Brain pericyte (primary cell): ENCODE measurements at regions not wholly inside any gene's neighbourhood (a gene's known extent, or its start where the extent isn't known, plus 50 kb on each side); places are given as distances from the start of the nearest gene placed in this dataset.
"Not testable (repeated sequence)": the region's sequence is repeated elsewhere in the genome, so short reads cannot be mapped to it uniquely, and the experiment has no call there.

Experiments
- DNase-seq: peaks from one replicate; pipeline ENCODE4 v3.0.0-alpha.2; 2012; ENCODE audit warnings: low read depth, low spot score

- DNase-seq, result no peak
These were observed 174.5 kb upstream of the TSC22D1 start for GRCh38 chr13:44750630-44751029.

GRCh38 chr13:44749906-44750305, 173.8 kb upstream of the TSC22D1 start:
- no peak for DNase-seq

- no peak for DNase-seq
These were observed 172.3 kb upstream of the TSC22D1 start for GRCh38 chr13:44748439-44748838.

- no peak for DNase-seq
These were observed 171.0 kb upstream of the TSC22D1 start for GRCh38 chr13:44747179-44747578.

GRCh38 chr13:44746690-44747089, 170.6 kb upstream of the TSC22D1 start:
- DNase-seq, result no peak

- DNase-seq, result no peak
These were observed 168.9 kb upstream of the TSC22D1 start for GRCh38 chr13:44744880-44745633.

GRCh38 chr13:44739539-44739938, 163.4 kb upstream of the TSC22D1 start:
- no peak for DNase-seq

- no peak for DNase-seq
These were observed 163.0 kb upstream of the TSC22D1 start for GRCh38 chr13:44739120-44739519.

GRCh38 chr13:44738463-44738862, 162.3 kb upstream of the TSC22D1 start:
- DNase-seq, result no peak

- DNase-seq, result no peak
These were observed 159.7 kb upstream of the TSC22D1 start for GRCh38 chr13:44735806-44736205.

- DNase-seq, result no peak
These were observed 158.1 kb upstream of the TSC22D1 start for GRCh38 chr13:44734201-44734707.

- no peak for DNase-seq
These were observed 156.5 kb upstream of the TSC22D1 start for GRCh38 chr13:44732503-44733098.

- DNase-seq, result no peak
These were observed 154.7 kb upstream of the TSC22D1 start for GRCh38 chr13:44730851-44731250.

- no peak for DNase-seq
These were observed 154.0 kb upstream of the TSC22D1 start for GRCh38 chr13:44730099-44730498.

- not testable (repeated sequence) for DNase-seq
These were observed 151.5 kb upstream of the TSC22D1 start for GRCh38 chr13:44727591-44727990.

GRCh38 chr13:44726778-44727177, 150.6 kb upstream of the TSC22D1 start:
- no peak for DNase-seq

GRCh38 chr13:44726214-44726613, 150.1 kb upstream of the TSC22D1 start:
- DNase-seq, result no peak

GRCh38 chr13:44719857-44720671, 143.9 kb upstream of the TSC22D1 start:
- DNase-seq, result no peak

GRCh38 chr13:44718467-44718866, 142.3 kb upstream of the TSC22D1 start:
- no peak for DNase-seq

GRCh38 chr13:44715287-44716230, 139.4 kb upstream of the TSC22D1 start:
- DNase-seq, result no peak

GRCh38 chr13:44713788-44714469, 137.8 kb upstream of the TSC22D1 start:
- DNase-seq, result no peak
